Naive thymus-derived CD4-positive, alpha-beta T cell (primary cell): ENCODE measurements at regions not wholly inside any gene's neighbourhood (a gene's known extent, or its start where the extent isn't known, plus 50 kb on each side); places are given as distances from the start of the nearest gene placed in this dataset.

ENCODE experiments used
- ATAC-seq: fragments of 150-1000 bp; cut with Tn5 transposase; 2 replicates; pipeline ENCODE4 v1.10.0; 2021; ENCODE audit warnings: mild to moderate bottlenecking, moderate library complexity
- CTCF ChIA-PET: fragments of 350-600 bp; sonication (Branson Sonifier 250); formaldehyde crosslinking; loops from one replicate; lab custom pipeline; 2021; ENCODE audit warnings: antibody characterized with exemption; lab: Charles Lee
- POLR2A ChIA-PET: fragments of 350-600 bp; sonication (Branson Sonifier 250); formaldehyde crosslinking; loops from one replicate; lab custom pipeline; 2021; ENCODE audit warnings: antibody characterized with exemption, inconsistent platforms; lab: Charles Lee
- DNase-seq, 9 donors: peaks; one replicate each; pipeline versions ENCODE4 v3.0.0 to v3.0.0-alpha.2; 2020 to 2022; ENCODE audit warnings: mixed read lengths in 1 of 9
- H3K27ac ChIP-seq: one replicate; pipeline ENCODE4 v1.7.0; 2013; ENCODE audit warnings: mild to moderate bottlenecking, low read depth, low read length, moderate library complexity
- H3K27me3 ChIP-seq, 2 donors: one replicate each; pipeline ENCODE4 v1.7.0; 2013; ENCODE audit warnings: low read length in 2 of 2, mild to moderate bottlenecking in 2 of 2, moderate library complexity in 2 of 2; ENCODE audit not compliant: control insufficient read depth in 2 of 2, insufficient read depth in 2 of 2
- H3K36me3 ChIP-seq, 3 experiments: 1 replicate in 2 of 3; 2 replicates in 1 of 3; pipeline ENCODE4 v1.7.0; 2013; ENCODE audit warnings: low read length in 3 of 3, mild to moderate bottlenecking in 3 of 3, moderate library complexity in 1 of 3; ENCODE audit not compliant: insufficient read depth in 3 of 3, control insufficient read depth in 2 of 3
- H3K4me1 ChIP-seq, 2 donors: one replicate each; pipeline ENCODE4 v1.7.0; 2013; ENCODE audit warnings: low read length in 2 of 2, mild to moderate bottlenecking in 2 of 2, moderate library complexity in 1 of 2; ENCODE audit not compliant: control insufficient read depth in 2 of 2, insufficient read depth in 2 of 2
- H3K4me3 ChIP-seq: 2 replicates; pipeline ENCODE4 v1.7.0; 2013; ENCODE audit warnings: mild to moderate bottlenecking, low read length
- H3K9me3 ChIP-seq, 3 experiments: 1 replicate in 2 of 3; 2 replicates in 1 of 3; pipeline ENCODE4 v1.7.0; 2013; ENCODE audit warnings: low read length in 3 of 3; ENCODE audit not compliant: control insufficient read depth in 2 of 3
- H3K27ac Mint-ChIP-seq, 9 donors: one replicate each; pipeline ENCODE4 v1.8.0; 2020 to 2022; ENCODE audit warnings: mixed read lengths in 9 of 9, mild to moderate bottlenecking in 8 of 9, moderate library complexity in 5 of 9, inconsistent platforms in 2 of 9
- H3K27me3 Mint-ChIP-seq, 5 donors: one replicate each; pipeline ENCODE4 v1.8.0; 2021 to 2022; ENCODE audit warnings: mixed read lengths in 5 of 5, mild to moderate bottlenecking in 1 of 5
- H3K36me3 Mint-ChIP-seq, 5 donors: one replicate each; pipeline ENCODE4 v1.8.0; 2020 to 2022; ENCODE audit warnings: mixed read lengths in 5 of 5, mild to moderate bottlenecking in 3 of 5, inconsistent platforms in 1 of 5
- H3K4me1 Mint-ChIP-seq, 7 donors: one replicate each; pipeline ENCODE4 v1.8.0; 2020 to 2022; ENCODE audit warnings: mixed read lengths in 7 of 7, mild to moderate bottlenecking in 3 of 7, inconsistent platforms in 1 of 7
- H3K4me3 Mint-ChIP-seq, 10 donors: one replicate each; pipeline ENCODE4 v1.8.0; 2020 to 2022; ENCODE audit warnings: mild to moderate bottlenecking in 10 of 10, mixed read lengths in 10 of 10, moderate library complexity in 6 of 10, inconsistent platforms in 2 of 10
- H3K9me3 Mint-ChIP-seq, 11 donors: one replicate each; pipeline ENCODE4 v1.8.0; 2020 to 2022; ENCODE audit warnings: mixed read lengths in 11 of 11, mild to moderate bottlenecking in 4 of 11, inconsistent platforms in 1 of 11, moderate library complexity in 1 of 11
- intact Hi-C, 2 donors: fragments of 100-400 bp; cut with micrococcal nuclease; formaldehyde crosslinking; loops; one replicate each; pipeline ENCODE4 v1.15.1; 2023

- H3K4me3 Mint-ChIP-seq = no peak overlapping the region
- H3K4me1 Mint-ChIP-seq = peaks cover 0 to 2% (median 0%) of the 10 kb centered on the region in 7 donors
- H3K27me3 ChIP-seq = no peaks in the 10 kb centered on the region
- no peaks in the 10 kb centered on the region for H3K36me3 Mint-ChIP-seq
- intact Hi-C loops = no loop called here
- CTCF ChIA-PET = no interaction called here
- H3K9me3 ChIP-seq = no peaks in the 10 kb centered on the region
- POLR2A ChIA-PET = no interaction called here
- no peaks in the 10 kb centered on the region for H3K4me1 ChIP-seq
- no peaks in the 10 kb centered on the region for H3K36me3 ChIP-seq
- no peak overlapping the region for H3K27ac Mint-ChIP-seq
- H3K9me3 Mint-ChIP-seq = peaks cover 0 to 28% (median 4%) of the 10 kb centered on the region in 11 donors
- H3K27ac ChIP-seq = no peak overlapping the region
- ATAC-seq (no peak), DNase-seq (no peak)
- no peaks in the 10 kb centered on the region for H3K27me3 Mint-ChIP-seq
- H3K4me3 ChIP-seq = no peak overlapping the region
Measured at GRCh38 chr15:27702581-27702980, 396.5 kb downstream of the OCA2 start.

GRCh38 chr15:27701956-27702355, 397.2 kb downstream of the OCA2 start:
- peaks cover 0 to 28% (median 4%) of the 10 kb centered on the region in 11 donors for H3K9me3 Mint-ChIP-seq
- H3K27ac Mint-ChIP-seq = no peak overlapping the region
- ChIA-PET CTCF (no interaction called here), POLR2A (no interaction called here)
- Histone ChIP-seq H3K9me3 (no peaks in the 10 kb centered on the region), H3K27me3 (no peaks in the 10 kb centered on the region), H3K36me3 (no peaks in the 10 kb centered on the region), H3K27ac (no peak overlapping the region), H3K4me3 (no peak overlapping the region), H3K4me1 (no peaks in the 10 kb centered on the region)
- no peaks in the 10 kb centered on the region for H3K36me3 Mint-ChIP-seq
- DNase-seq (no peak), ATAC-seq (no peak)
- H3K4me1 Mint-ChIP-seq = peaks cover 0 to 2% (median 0%) of the 10 kb centered on the region in 7 donors
- intact Hi-C loops = no loop called here
- no peaks in the 10 kb centered on the region for H3K27me3 Mint-ChIP-seq
- H3K4me3 Mint-ChIP-seq = no peak overlapping the region

GRCh38 chr15:27701014-27701413, 398.1 kb downstream of the OCA2 start:
- POLR2A ChIA-PET = no interaction called here
- Histone ChIP-seq H3K9me3 (no peaks in the 10 kb centered on the region), H3K27me3 (no peaks in the 10 kb centered on the region), H3K4me1 (no peaks in the 10 kb centered on the region), H3K36me3 (no peaks in the 10 kb centered on the region), H3K4me3 (no peak overlapping the region), H3K27ac (no peak overlapping the region)
- Mint-ChIP-seq H3K4me1 (peaks cover 0 to 2% (median 0%) of the 10 kb centered on the region in 7 donors), H3K4me3 (no peak overlapping the region), H3K9me3 (peaks cover 0 to 28% (median 4%) of the 10 kb centered on the region in 11 donors), H3K27ac (no peak overlapping the region), H3K27me3 (no peaks in the 10 kb centered on the region), H3K36me3 (no peaks in the 10 kb centered on the region)
- CTCF ChIA-PET = no interaction called here
- no peak for DNase-seq
- no peak for ATAC-seq
- intact Hi-C loops = no loop called here

- Histone ChIP-seq H3K4me1 (no peaks in the 10 kb centered on the region), H3K36me3 (no peaks in the 10 kb centered on the region), H3K9me3 (no peaks in the 10 kb centered on the region), H3K27ac (no peak overlapping the region), H3K27me3 (no peaks in the 10 kb centered on the region), H3K4me3 (no peak overlapping the region)
- CTCF ChIA-PET = no interaction called here
- no peak overlapping the region for H3K4me3 Mint-ChIP-seq
- H3K9me3 Mint-ChIP-seq = peaks cover 0 to 24% (median 4%) of the 10 kb centered on the region in 11 donors
- intact Hi-C loops = no loop called here
- POLR2A ChIA-PET = no interaction called here
- no peaks in the 10 kb centered on the region for H3K27me3 Mint-ChIP-seq
- H3K27ac Mint-ChIP-seq = no peak overlapping the region
- H3K4me1 Mint-ChIP-seq = peaks cover 0 to 2% (median 0%) of the 10 kb centered on the region in 7 donors
- no peaks in the 10 kb centered on the region for H3K36me3 Mint-ChIP-seq
- ATAC-seq = no peak
- no peak for DNase-seq
Measured at GRCh38 chr15:27699699-27700098, 399.4 kb downstream of the OCA2 start.

- Mint-ChIP-seq H3K27ac (no peak overlapping the region), H3K27me3 (no peaks in the 10 kb centered on the region), H3K36me3 (no peaks in the 10 kb centered on the region), H3K4me1 (peaks cover 0 to 2% (median 0%) of the 10 kb centered on the region in 7 donors), H3K9me3 (peaks cover 0 to 16% (median 2%) of the 10 kb centered on the region in 11 donors), H3K4me3 (no peak overlapping the region)
- Histone ChIP-seq H3K4me1 (no peaks in the 10 kb centered on the region), H3K36me3 (no peaks in the 10 kb centered on the region), H3K9me3 (no peaks in the 10 kb centered on the region), H3K27ac (no peak overlapping the region), H3K4me3 (no peak overlapping the region), H3K27me3 (no peaks in the 10 kb centered on the region)
- no peak for ATAC-seq
- intact Hi-C loops = no loop called here
- ChIA-PET CTCF (no interaction called here), POLR2A (no interaction called here)
- DNase-seq = no peak
Measured at GRCh38 chr15:27696530-27696929, 402.6 kb downstream of the OCA2 start.

GRCh38 chr15:27695726-27696125, 403.4 kb downstream of the OCA2 start:
- Histone ChIP-seq H3K27me3 (no peaks in the 10 kb centered on the region), H3K4me1 (no peaks in the 10 kb centered on the region), H3K4me3 (no peak overlapping the region), H3K36me3 (no peaks in the 10 kb centered on the region), H3K9me3 (no peaks in the 10 kb centered on the region), H3K27ac (no peak overlapping the region)
- Mint-ChIP-seq H3K4me1 (peaks cover 0 to 2% (median 0%) of the 10 kb centered on the region in 7 donors), H3K27me3 (peaks cover 0 to 8% (median 0%) of the 10 kb centered on the region in 5 donors), H3K9me3 (peaks cover 0 to 15% (median 3%) of the 10 kb centered on the region in 11 donors), H3K36me3 (peaks cover 0 to 5% (median 0%) of the 10 kb centered on the region in 5 donors), H3K4me3 (no peak overlapping the region), H3K27ac (no peak overlapping the region)
- ATAC-seq (no peak), DNase-seq (no peak)
- intact Hi-C loops = no loop called here
- ChIA-PET POLR2A (no interaction called here), CTCF (no interaction called here)

GRCh38 chr15:27694506-27695087, 404.5 kb downstream of the OCA2 start:
- ChIA-PET POLR2A (no interaction called here), CTCF (no interaction called here)
- Mint-ChIP-seq H3K4me1 (peaks cover 0 to 2% (median 0%) of the 10 kb centered on the region in 7 donors), H3K4me3 (no peak overlapping the region), H3K36me3 (peaks cover 0 to 6% (median 0%) of the 10 kb centered on the region in 5 donors), H3K9me3 (peaks cover 0 to 11% (median 4%) of the 10 kb centered on the region in 11 donors), H3K27ac (no peak overlapping the region), H3K27me3 (peaks cover 0 to 9% (median 0%) of the 10 kb centered on the region in 5 donors)
- intact Hi-C loops = no loop called here
- Histone ChIP-seq H3K4me1 (no peaks in the 10 kb centered on the region), H3K36me3 (no peaks in the 10 kb centered on the region), H3K27me3 (no peaks in the 10 kb centered on the region), H3K4me3 (no peak overlapping the region), H3K9me3 (no peaks in the 10 kb centered on the region), H3K27ac (no peak overlapping the region)
- DNase-seq = no peak
- ATAC-seq = no peak
